K562 (cell line): ENCODE measurements at regions not wholly inside any gene's neighbourhood (a gene's known extent, or its start where the extent isn't known, plus 50 kb on each side); places are given as distances from the start of the nearest gene placed in this dataset.

ENCODE experiments used
- SMAD3 ChIP-seq: fragments of 450-650 bp; formaldehyde crosslinking; conservative IDR thresholded peaks from 2 replicates; pipeline ENCODE4 v1.4.0; 2020; ENCODE audit warnings: mild to moderate bottlenecking
- XRCC3 ChIP-seq: fragments of 450-650 bp; IDR thresholded peaks from 2 replicates; pipeline ENCODE4 v1.6.1; 2017; ENCODE audit warnings: mild to moderate bottlenecking, moderate library complexity

GRCh38 chr2:238784671-238785527, 63.0 kb upstream of the TWIST2 start:
- TF ChIP-seq XRCC3 (no peak), SMAD3 (CRISPR knock-in tag) (no peak)
